Stimulated activated naive B cell treated with anti-CD40 and anti-IgM and Interleukin-4, amounts not matched to agents 10 μg/mL and 1 μg/mL and 100 μg/mL, for 72 hours (primary cell): ENCODE measurements at regions not wholly inside any gene's neighbourhood (a gene's known extent, or its start where the extent isn't known, plus 50 kb on each side); places are given as distances from the start of the nearest gene placed in this dataset.
"Not testable (repeated sequence)": the region's sequence is repeated elsewhere in the genome, so short reads cannot be mapped to it uniquely, and the experiment has no call there.

ENCODE experiments used
- ATAC-seq, 2 donors: fragments of 150-1000 bp; cut with Tn5 transposase; replicated peaks; 2 replicates each; pipeline ENCODE4 v1.10.0; 2021; ENCODE audit warnings: moderate library complexity in 1 of 2
- DNase-seq: peaks from one replicate; pipeline ENCODE4 v3.0.0; 2021
- H3K27ac Mint-ChIP-seq: one replicate; pipeline ENCODE4 v1.8.0; 2022; ENCODE audit warnings: mild to moderate bottlenecking, mixed read lengths
- H3K27me3 Mint-ChIP-seq, 2 donors: one replicate each; pipeline ENCODE4 v1.8.0; 2022; ENCODE audit warnings: mixed read lengths in 2 of 2
- H3K36me3 Mint-ChIP-seq, 2 donors: one replicate each; pipeline ENCODE4 v1.8.0; 2022; ENCODE audit warnings: mixed read lengths in 2 of 2, mild to moderate bottlenecking in 1 of 2
- H3K4me1 Mint-ChIP-seq, 2 donors: one replicate each; pipeline ENCODE4 v1.8.0; 2022; ENCODE audit warnings: mixed read lengths in 2 of 2, mild to moderate bottlenecking in 1 of 2
- H3K4me3 Mint-ChIP-seq, 2 donors: one replicate each; pipeline ENCODE4 v1.8.0; 2022; ENCODE audit warnings: mild to moderate bottlenecking in 2 of 2, mixed read lengths in 2 of 2, moderate library complexity in 1 of 2
- H3K9me3 Mint-ChIP-seq, 2 donors: one replicate each; pipeline ENCODE4 v1.8.0; 2022; ENCODE audit warnings: mixed read lengths in 2 of 2, mild to moderate bottlenecking in 1 of 2

DNA sequence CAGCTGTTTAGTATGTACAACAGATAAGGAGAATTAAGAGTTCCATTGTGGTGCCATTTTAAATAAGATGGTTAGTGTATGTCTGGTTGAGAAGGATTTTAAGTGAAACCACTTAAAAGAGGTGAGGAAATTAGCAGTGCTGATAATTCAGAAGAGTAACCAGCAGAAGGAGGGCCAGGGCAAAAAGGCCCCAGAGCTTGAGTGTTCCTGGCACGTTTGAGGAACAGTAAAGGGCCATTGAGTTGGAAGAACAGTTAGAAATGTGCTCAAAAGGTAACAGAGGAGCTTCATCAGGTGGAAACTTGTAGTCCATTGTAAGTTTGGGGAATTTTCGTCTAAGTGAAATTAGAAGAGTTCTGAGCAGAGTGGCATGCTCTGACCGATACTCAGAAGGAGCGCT is 606.2 kb upstream of the ZFP42 start:
- ATAC-seq (no peak), DNase-seq (no peak)
- no peaks in the 10 kb centered on the region for H3K4me1 Mint-ChIP-seq
- no peak overlapping the region for H3K4me3 Mint-ChIP-seq
- H3K9me3 Mint-ChIP-seq = peaks cover 5 to 6% of the 10 kb centered on the region in 2 donors
- no peaks in the 10 kb centered on the region for H3K36me3 Mint-ChIP-seq
- H3K27me3 Mint-ChIP-seq = no peaks in the 10 kb centered on the region
- no peak overlapping the region for H3K27ac Mint-ChIP-seq

DNA sequence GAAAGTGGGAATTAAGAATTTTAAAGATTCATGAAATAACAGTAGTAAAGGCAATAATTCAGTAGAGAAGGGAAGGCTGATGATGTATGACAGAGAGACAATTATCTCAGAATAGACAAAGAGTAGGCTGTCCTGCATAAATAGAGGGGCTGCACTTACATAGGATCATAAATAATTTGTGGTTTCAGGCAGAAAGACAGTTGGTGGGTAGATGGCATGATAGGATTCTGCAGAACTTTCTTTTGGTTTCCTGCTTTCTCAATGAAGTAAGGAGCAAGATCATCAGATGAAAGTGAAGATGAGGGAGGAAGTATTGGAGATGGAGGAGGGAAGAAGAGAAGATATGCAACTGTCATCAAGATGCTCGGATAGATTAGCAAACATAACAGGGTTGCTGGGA is 604.9 kb upstream of the ZFP42 start:
- no peak for ATAC-seq
- H3K27me3 Mint-ChIP-seq = no peaks in the 10 kb centered on the region
- DNase-seq = no peak
- no peak overlapping the region for H3K4me3 Mint-ChIP-seq
- H3K36me3 Mint-ChIP-seq = no peaks in the 10 kb centered on the region
- H3K27ac Mint-ChIP-seq = no peak overlapping the region
- H3K9me3 Mint-ChIP-seq = peaks cover 3 to 5% of the 10 kb centered on the region in 2 donors
- no peaks in the 10 kb centered on the region for H3K4me1 Mint-ChIP-seq

DNA sequence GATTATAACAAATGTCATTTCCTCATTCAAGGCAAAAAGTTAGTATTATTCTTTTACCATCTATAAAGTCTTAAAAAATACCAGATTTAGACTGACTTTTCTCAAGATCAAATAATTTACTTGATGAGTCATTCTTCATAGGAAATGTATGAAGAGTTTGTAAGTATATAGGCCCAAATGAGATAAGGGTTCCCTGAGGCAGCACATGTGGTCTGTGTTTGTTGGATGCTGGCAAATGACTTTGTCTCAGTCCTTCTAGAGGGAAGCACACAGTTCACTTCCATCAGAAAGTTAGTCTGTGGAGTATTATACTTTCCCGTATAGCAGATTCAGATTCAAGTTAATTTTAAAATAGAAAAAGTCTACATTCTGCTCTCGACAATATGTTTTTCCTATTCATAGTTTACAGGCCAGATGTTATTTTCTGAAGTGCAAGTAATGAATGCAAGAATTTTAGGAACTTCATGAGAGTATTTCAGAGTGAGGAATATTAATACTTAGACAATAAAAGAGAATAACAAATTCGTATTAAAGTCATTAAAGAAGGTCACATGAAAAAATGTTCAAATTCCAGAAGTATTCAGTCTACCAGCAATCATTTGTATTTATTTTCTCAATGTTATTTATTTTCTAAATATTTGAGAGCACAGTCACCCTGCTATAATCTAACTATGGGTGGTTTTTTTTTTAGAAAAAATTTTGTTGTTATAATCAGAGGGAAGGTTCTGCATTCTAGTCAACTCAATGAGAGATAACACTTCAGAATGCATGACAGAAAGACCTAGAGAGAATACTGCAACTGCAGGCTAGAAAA is 601.8 kb upstream of the ZFP42 start:
- Mint-ChIP-seq H3K9me3 (no peaks in the 10 kb centered on the region), H3K4me1 (no peaks in the 10 kb centered on the region), H3K4me3 (no peak overlapping the region), H3K36me3 (no peaks in the 10 kb centered on the region), H3K27ac (no peak overlapping the region), H3K27me3 (no peaks in the 10 kb centered on the region)
- DNase-seq (no peak), ATAC-seq (no peak)

DNA sequence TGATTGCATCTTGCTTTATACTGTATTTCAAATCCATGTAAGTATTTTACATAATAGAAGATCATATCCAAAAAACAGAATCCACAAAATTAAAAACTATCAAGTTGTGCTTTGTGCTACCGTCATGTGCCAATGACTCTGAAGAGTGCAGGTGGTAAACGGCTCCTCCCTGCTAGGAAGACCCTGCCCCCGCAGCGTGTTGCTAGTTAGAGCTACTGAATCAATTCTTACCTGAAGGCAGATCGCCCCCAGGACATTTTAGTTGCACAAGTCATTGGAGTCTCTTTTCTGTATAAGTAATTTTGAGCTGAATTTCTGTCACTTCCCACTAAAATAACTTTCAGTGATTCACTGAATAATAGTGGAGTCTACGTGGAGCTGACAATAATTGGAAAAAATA is 599.5 kb upstream of the ZFP42 start:
- no peak overlapping the region for H3K27ac Mint-ChIP-seq
- H3K36me3 Mint-ChIP-seq = no peaks in the 10 kb centered on the region
- ATAC-seq (no peak), DNase-seq (no peak)
- H3K9me3 Mint-ChIP-seq = peaks cover 3% of the 10 kb centered on the region in 2 donors
- H3K27me3 Mint-ChIP-seq = no peaks in the 10 kb centered on the region
- H3K4me3 Mint-ChIP-seq = no peak overlapping the region
- no peaks in the 10 kb centered on the region for H3K4me1 Mint-ChIP-seq

DNA sequence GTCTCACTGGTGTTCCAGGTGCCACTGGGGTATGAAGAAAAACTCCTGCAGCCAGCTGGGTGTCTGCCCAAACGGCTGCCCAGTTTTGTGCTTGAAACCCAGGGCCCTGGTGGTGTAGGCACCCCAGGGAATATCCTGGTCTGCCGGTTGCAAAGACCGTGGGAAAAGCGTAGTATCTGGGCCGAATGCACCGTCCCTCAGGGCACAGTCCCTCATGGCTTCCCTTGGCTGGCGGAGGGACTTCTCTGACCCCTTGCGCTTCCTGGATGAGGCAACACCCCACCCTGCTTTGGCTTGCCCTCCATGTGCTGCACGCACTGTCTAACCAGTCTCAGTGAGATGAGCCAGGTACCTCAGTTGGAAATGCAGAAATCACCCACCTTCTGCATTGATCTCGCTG is 587.1 kb upstream of the ZFP42 start:
- not testable (repeated sequence) for H3K4me1 Mint-ChIP-seq, H3K9me3 Mint-ChIP-seq, H3K36me3 Mint-ChIP-seq, DNase-seq, ATAC-seq, H3K27ac Mint-ChIP-seq, H3K4me3 Mint-ChIP-seq, H3K27me3 Mint-ChIP-seq

DNA sequence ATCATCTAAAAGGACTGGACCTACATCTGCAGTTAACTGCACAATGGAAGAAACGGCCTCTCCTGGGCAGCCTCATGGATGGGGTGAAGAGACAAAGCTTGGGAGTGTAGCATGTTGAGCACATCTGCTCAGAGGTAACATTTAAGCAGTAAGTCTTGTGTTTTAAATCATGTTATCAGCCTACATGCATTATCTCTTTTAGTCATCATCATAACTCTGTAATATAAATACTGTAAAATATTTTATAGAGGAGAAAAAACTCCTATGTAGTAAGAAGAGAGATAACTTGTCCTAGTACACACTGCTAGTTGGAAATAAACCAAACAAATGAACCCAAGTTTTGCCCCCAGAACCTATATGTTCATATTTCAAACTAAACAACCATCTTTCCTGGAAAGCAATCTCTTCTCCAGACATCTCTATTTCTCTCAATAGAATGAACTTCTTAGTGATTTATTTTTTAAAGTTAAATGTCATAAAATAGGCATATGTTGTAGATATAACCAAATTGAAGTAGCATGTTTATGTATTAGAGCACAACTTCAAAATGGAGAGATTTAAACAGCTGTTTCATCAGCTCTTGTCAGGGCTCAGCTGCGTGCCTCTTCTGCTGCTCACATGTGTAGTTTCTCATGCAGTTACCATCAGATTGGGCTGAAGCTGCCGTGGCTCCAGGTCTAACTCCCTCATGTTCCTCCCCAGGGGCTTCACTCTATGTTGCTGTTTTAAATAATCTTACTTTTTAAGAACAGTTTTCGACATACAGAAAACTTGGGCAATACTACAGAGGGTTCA is 581.8 kb upstream of the ZFP42 start:
- Mint-ChIP-seq H3K4me3 (no peak overlapping the region), H3K27me3 (no peaks in the 10 kb centered on the region), H3K27ac (no peak overlapping the region), H3K36me3 (no peaks in the 10 kb centered on the region), H3K9me3 (peaks cover 0 to 4% of the 10 kb centered on the region in 2 donors), H3K4me1 (no peaks in the 10 kb centered on the region)
- DNase-seq = no peak
- no peak for ATAC-seq

DNA sequence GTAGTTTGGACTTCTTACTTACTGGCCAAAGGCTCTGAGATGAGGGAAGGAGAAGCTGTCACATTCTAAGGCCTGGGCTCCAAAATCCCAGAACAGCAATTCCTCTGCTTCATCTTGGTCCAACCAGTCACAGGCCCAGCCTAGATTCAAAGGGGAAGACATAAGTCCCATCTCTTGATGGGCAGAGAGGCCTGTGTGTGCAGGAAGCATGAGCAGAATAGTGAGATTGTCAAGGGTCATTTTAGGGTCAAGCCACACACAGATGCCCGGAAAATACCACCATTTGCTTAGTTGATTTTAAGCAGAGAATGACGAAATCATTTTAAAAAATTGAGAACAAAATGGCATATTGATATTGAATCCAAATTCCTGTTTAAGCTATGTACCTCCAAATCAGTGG is 580.9 kb upstream of the ZFP42 start:
- H3K27ac Mint-ChIP-seq = no peak overlapping the region
- H3K4me3 Mint-ChIP-seq = no peak overlapping the region
- no peaks in the 10 kb centered on the region for H3K36me3 Mint-ChIP-seq
- H3K4me1 Mint-ChIP-seq = no peaks in the 10 kb centered on the region
- peaks cover 0 to 7% of the 10 kb centered on the region in 2 donors for H3K9me3 Mint-ChIP-seq
- H3K27me3 Mint-ChIP-seq = no peaks in the 10 kb centered on the region
- DNase-seq (no peak), ATAC-seq (no peak)

DNA sequence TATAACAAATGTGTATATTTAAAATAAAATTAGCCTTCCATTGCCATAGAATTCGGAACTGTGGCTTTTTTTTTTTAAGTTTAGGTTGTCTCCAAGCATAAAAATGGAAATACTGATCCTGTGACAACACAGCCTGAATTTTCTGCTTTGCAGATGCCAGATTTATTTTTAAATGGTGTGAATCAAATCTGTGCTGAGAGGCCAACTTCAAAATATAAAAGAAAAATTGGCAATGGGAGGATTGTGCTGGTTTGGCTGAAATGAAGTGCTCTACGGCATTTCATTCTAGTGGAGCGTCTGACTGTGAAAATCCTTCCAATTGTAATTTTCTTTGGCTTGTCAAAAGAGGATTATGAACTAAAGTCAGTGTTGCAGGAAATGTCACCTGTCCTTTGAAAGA is 580.3 kb upstream of the ZFP42 start:
- peaks cover 0 to 7% of the 10 kb centered on the region in 2 donors for H3K9me3 Mint-ChIP-seq
- H3K36me3 Mint-ChIP-seq = no peaks in the 10 kb centered on the region
- no peaks in the 10 kb centered on the region for H3K4me1 Mint-ChIP-seq
- no peak overlapping the region for H3K4me3 Mint-ChIP-seq
- no peak for DNase-seq
- ATAC-seq = no peak
- H3K27ac Mint-ChIP-seq = no peak overlapping the region
- H3K27me3 Mint-ChIP-seq = no peaks in the 10 kb centered on the region

DNA sequence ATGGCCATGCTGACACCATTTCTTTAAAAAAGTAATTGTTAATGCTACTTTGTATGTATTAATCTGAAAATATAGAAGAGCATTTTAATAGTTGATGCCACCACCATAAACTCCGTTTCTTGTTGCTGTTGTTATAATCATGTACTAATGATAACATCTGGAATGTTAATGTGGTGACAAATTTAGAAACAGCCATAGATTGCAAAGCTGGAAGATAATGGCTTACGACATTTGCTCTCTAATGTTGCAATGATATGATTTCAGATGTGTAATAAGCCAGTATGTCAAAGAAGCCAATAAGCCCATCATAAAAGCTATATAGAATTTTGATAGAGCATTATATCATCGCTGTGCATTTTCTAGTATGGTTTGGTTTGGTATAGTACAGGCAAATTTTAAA is 579.4 kb upstream of the ZFP42 start:
- peaks cover 0 to 7% of the 10 kb centered on the region in 2 donors for H3K9me3 Mint-ChIP-seq
- H3K4me1 Mint-ChIP-seq = no peaks in the 10 kb centered on the region
- H3K27me3 Mint-ChIP-seq = no peaks in the 10 kb centered on the region
- no peak overlapping the region for H3K4me3 Mint-ChIP-seq
- H3K36me3 Mint-ChIP-seq = no peaks in the 10 kb centered on the region
- DNase-seq (no peak), ATAC-seq (no peak)
- H3K27ac Mint-ChIP-seq = no peak overlapping the region

DNA sequence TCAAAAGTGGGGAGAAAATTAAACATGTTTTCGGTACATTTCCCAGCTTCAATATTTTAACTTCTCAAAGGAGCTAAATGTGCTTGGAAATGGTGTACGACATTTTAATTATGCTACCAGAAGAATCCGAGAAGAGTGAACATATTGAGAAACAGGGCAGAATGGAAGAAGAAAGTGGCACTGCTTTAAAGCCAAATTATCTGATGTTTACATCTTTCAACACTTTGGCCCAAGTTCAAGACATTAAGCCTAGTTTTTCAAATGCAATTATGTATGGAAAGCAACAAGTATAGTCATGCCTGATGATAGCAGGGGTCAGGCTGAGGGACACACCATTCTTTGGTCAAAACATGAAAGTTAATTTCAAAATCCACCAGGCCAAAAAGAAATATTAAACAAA is 577.9 kb upstream of the ZFP42 start:
- Mint-ChIP-seq H3K4me1 (no peaks in the 10 kb centered on the region), H3K36me3 (no peaks in the 10 kb centered on the region), H3K4me3 (no peak overlapping the region), H3K27ac (no peak overlapping the region), H3K9me3 (peaks cover 0 to 5% of the 10 kb centered on the region in 2 donors), H3K27me3 (no peaks in the 10 kb centered on the region)
- DNase-seq (no peak), ATAC-seq (no peak)

DNA sequence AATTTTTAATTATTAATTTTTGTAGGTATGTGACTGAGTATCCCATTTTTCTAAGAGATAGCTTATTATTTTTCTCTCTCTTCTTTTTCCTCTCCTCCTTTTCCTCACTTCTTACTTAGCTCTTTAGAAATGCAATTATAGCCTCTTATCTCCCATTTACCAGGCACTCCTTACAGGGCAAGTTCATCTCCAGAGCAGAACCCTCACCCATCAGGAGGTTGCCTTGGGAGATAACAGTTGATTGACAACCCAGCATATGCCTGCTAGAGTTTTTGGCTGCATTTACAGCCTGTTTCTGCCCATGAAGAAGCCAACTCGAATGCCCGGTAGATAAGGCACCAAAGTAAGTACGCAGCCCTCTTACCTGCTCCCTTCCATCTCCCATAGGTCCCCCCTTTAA is 572.9 kb upstream of the ZFP42 start:
- ATAC-seq (no peak), DNase-seq (no peak)
- Mint-ChIP-seq H3K27ac (no peak overlapping the region), H3K9me3 (peaks cover 0 to 7% of the 10 kb centered on the region in 2 donors), H3K4me3 (no peak overlapping the region), H3K4me1 (no peaks in the 10 kb centered on the region), H3K27me3 (no peaks in the 10 kb centered on the region), H3K36me3 (no peaks in the 10 kb centered on the region)

DNA sequence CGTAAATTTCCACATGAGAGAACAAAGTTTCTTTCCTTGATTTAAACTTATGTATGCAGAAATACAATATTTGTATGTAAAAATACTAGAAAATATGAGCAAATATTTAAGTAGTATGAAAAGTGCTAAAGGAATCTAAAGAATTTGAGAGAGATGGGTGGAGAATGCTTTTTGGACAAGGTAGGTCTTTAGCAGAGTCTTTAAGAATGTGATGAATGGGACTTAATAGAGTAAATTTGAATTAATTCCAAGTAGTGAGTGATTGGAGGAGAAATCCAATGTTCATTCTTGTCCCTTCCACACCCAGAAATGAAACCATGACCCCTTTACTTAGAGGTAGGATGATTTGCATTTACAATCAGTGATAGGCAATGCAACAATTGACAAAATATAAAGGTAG is 570.9 kb upstream of the ZFP42 start:
- Mint-ChIP-seq H3K4me1 (no peaks in the 10 kb centered on the region), H3K9me3 (peaks cover 0 to 4% of the 10 kb centered on the region in 2 donors), H3K27ac (no peak overlapping the region), H3K36me3 (no peaks in the 10 kb centered on the region), H3K27me3 (no peaks in the 10 kb centered on the region), H3K4me3 (no peak overlapping the region)
- DNase-seq (no peak), ATAC-seq (no peak)

DNA sequence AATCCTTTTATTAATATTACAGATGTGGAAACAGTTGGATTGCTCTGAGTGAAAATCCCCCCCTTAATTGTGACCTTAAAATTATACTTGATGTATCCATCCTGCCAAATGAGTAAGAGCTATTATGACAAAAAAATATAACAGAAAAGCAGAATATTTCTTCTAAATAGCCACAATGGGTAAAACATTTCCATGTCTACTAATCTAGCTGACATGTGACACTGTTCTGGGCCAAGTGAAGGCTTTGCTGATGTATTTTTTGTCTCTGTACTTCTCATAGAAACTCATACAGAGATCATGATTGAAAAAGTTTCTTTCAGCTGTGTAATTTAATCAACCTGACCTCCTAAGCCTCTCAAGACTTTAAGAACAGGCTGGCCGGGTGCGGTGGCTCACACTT is 569.1 kb upstream of the ZFP42 start:
- Mint-ChIP-seq H3K27me3 (no peaks in the 10 kb centered on the region), H3K27ac (no peak overlapping the region), H3K4me3 (no peak overlapping the region), H3K4me1 (no peaks in the 10 kb centered on the region), H3K36me3 (no peaks in the 10 kb centered on the region), H3K9me3 (peaks cover 4% of the 10 kb centered on the region in 2 donors)
- no peak for ATAC-seq
- no peak for DNase-seq

DNA sequence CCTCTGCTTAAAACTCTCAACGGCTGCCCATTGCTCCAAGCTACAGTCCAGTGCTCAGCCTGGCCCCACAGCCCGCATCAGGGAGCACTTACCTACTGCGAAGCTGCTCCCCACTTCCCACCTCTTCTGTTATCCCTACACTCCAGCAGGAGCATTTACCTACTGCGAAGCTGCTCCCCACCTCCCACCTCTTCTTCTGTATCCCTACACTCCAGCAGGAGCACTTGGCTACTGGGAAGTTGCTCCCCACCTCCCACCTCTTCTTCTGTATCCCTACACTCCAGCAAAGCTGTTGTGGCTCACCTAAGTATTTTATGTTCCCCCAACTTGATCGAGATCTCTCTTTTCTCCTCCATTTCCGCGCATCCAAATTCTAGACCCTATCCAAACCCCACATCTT is 563.3 kb upstream of the ZFP42 start:
- Mint-ChIP-seq H3K36me3 (no peaks in the 10 kb centered on the region), H3K4me1 (no peaks in the 10 kb centered on the region), H3K27ac (no peak overlapping the region), H3K4me3 (no peak overlapping the region), H3K27me3 (no peaks in the 10 kb centered on the region), H3K9me3 (peaks cover 5 to 10% of the 10 kb centered on the region in 2 donors)
- no peak for DNase-seq
- peak in 1 of 2 donors; percentile 10 for ATAC-seq

DNA sequence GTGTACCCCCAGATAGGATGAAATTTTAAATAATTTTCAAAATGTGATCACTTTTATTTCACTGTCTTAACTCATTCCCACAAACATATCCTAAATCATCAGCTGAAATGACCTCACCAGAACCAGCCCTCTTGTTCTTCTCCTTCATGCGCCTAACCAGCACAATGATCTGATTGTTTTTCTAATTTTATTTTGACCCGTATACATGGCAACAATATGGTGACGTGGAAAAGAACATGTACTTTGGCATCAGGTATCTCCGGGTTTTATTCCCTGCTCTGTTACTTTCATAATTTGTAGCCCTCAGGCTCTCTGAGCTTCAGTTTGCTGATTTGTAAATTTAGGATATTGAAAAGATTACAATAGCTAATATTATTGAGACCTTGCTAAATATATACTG is 562.4 kb upstream of the ZFP42 start:
- ATAC-seq = no peak

More for the DNA sequence above, 562.4 kb upstream of the ZFP42 start:
- H3K27ac Mint-ChIP-seq = no peak overlapping the region
- H3K9me3 Mint-ChIP-seq = peaks cover 9 to 10% of the 10 kb centered on the region in 2 donors
- no peaks in the 10 kb centered on the region for H3K27me3 Mint-ChIP-seq
- no peak for DNase-seq
- H3K36me3 Mint-ChIP-seq = no peaks in the 10 kb centered on the region
- H3K4me1 Mint-ChIP-seq = no peaks in the 10 kb centered on the region
- H3K4me3 Mint-ChIP-seq = no peak overlapping the region
